OCI-LY7 (cell line): ENCODE measurements at regions not wholly inside any gene's neighbourhood (a gene's known extent, or its start where the extent isn't known, plus 50 kb on each side); places are given as distances from the start of the nearest gene placed in this dataset.

Experiments
- CTCF ChIP-seq: fragments of 200-600 bp; sonication (generic); conservative IDR thresholded peaks from 2 replicates; pipeline ENCODE4 v1.5.1; 2014; ENCODE audit warnings: mild to moderate bottlenecking, antibody characterized with exemption, low read length, moderate library complexity, mixed read lengths
- EZH2phosphoT487 ChIP-seq: fragments of 200-600 bp; sonication (generic); IDR thresholded peaks from 2 replicates; pipeline ENCODE4 v1.6.1; 2018; ENCODE audit warnings: low read depth, borderline replicate concordance, mild to moderate bottlenecking, mixed run types, antibody characterized with exemption, low read length, moderate library complexity, mixed read lengths

GRCh38 chr7:67791918-67792317 lies 795.3 kb downstream of the TYW1 start:
- TF ChIP-seq CTCF (no peak), EZH2phosphoT487 (no peak)
